H1 (cell line): ENCODE measurements at regions not wholly inside any gene's neighbourhood (a gene's known extent, or its start where the extent isn't known, plus 50 kb on each side); places are given as distances from the start of the nearest gene placed in this dataset.

ENCODE experiments used
- CTCF ChIA-PET: fragments of 300-600 bp; sonication (Branson Sonifier 250); formaldehyde crosslinking; loops from one replicate; lab custom pipeline; 2021; ENCODE audit not compliant: partially characterized antibody; lab: Charles Lee
- POLR2A ChIA-PET: fragments of 300-600 bp; sonication (Branson Sonifier 250); formaldehyde crosslinking; loops from one replicate; lab custom pipeline; 2021; ENCODE audit warnings: inconsistent platforms; ENCODE audit not compliant: partially characterized antibody; lab: Charles Lee
- DNase-seq, 2 experiments: peaks; one replicate each; pipeline versions ENCODE4 v3.0.0 to v3.0.0-alpha.2; 2010 to 2022; ENCODE audit warnings: low spot score in 2 of 2, low read depth in 1 of 2, mixed read lengths in 1 of 2
- FAIRE-seq: peaks from 2 replicates; lab custom pipeline; 2011; peaks lifted over from hg19 to GRCh38; lab: Jason Lieb, UNC
- H2AFZ ChIP-seq: 2 replicates; pipeline ENCODE4 v1.8.1; 2012; ENCODE audit warnings: low read length, inconsistent platforms
- H2AK5ac ChIP-seq: 2 replicates; pipeline ENCODE4 v1.6.1; 2013; ENCODE audit warnings: low read depth, low read length
- H2BK120ac ChIP-seq: replicated peaks from 2 replicates; pipeline ENCODE3; 2013; ENCODE audit warnings: low read depth, low read length, inconsistent platforms
- H2BK12ac ChIP-seq: 2 replicates; pipeline ENCODE4 v1.6.1; 2013; ENCODE audit warnings: low read depth, low read length
- H2BK15ac ChIP-seq: 2 replicates; pipeline ENCODE4 v1.6.1; 2013; ENCODE audit warnings: low read length
- H2BK20ac ChIP-seq: 2 replicates; pipeline ENCODE4 v1.6.1; 2013; ENCODE audit warnings: low read length
- H2BK5ac ChIP-seq: 2 replicates; pipeline ENCODE4 v1.6.1; 2013; ENCODE audit warnings: low read depth, low read length
- H3K14ac ChIP-seq: 2 replicates; pipeline ENCODE4 v1.6.1; 2013; ENCODE audit warnings: inconsistent platforms; ENCODE audit not compliant: insufficient read length
- H3K18ac ChIP-seq: 2 replicates; pipeline ENCODE4 v1.6.1; 2013; ENCODE audit warnings: low read length; ENCODE audit errors: extremely low read depth
- H3K23ac ChIP-seq: 2 replicates; pipeline ENCODE4 v1.6.1; 2013; ENCODE audit warnings: inconsistent platforms; ENCODE audit not compliant: insufficient read length
- H3K23me2 ChIP-seq: 2 replicates; pipeline ENCODE4 v1.6.1; 2013; ENCODE audit warnings: low read depth, low read length
- H3K27ac ChIP-seq: 2 replicates; pipeline ENCODE4 v1.6.1; 2011; ENCODE audit warnings: low read depth, low read length, inconsistent platforms
- H3K27me3 ChIP-seq, 4 experiments: replicated peaks in 1 of 4; 1 replicate in 1 of 4; 2 replicates in 3 of 4; pipeline versions ENCODE4 v1.6.1 to v1.8.1; 2011 to 2013; ENCODE audit warnings: low read length in 3 of 4, mild to moderate bottlenecking in 3 of 4, inconsistent platforms in 2 of 4, mixed read lengths in 2 of 4, moderate library complexity in 1 of 4; ENCODE audit not compliant: control insufficient read depth in 3 of 4, insufficient read depth in 3 of 4; ENCODE audit errors: extremely low read depth in 1 of 4
- H3K36me3 ChIP-seq, 4 experiments: 2 replicates each; pipeline versions ENCODE4 v1.6.1 to v1.8.1; 2011 to 2013; ENCODE audit warnings: mild to moderate bottlenecking in 4 of 4, low read length in 3 of 4, moderate library complexity in 2 of 4, control low read depth in 1 of 4, inconsistent platforms in 1 of 4; ENCODE audit not compliant: insufficient read depth in 4 of 4, control insufficient read depth in 2 of 4
- H3K4ac ChIP-seq: replicated peaks from 2 replicates; pipeline ENCODE3; 2013; ENCODE audit warnings: low read length, low read depth, mixed read lengths, inconsistent platforms; ENCODE audit not compliant: insufficient read length
- H3K4me1 ChIP-seq, 4 experiments: replicated peaks in 1 of 4; 1 replicate in 1 of 4; 2 replicates in 3 of 4; pipeline versions ENCODE4 v1.6.1 to v1.8.1; 2011 to 2013; ENCODE audit warnings: low read length in 3 of 4, inconsistent platforms in 2 of 4, mixed read lengths in 1 of 4; ENCODE audit not compliant: insufficient read depth in 4 of 4, control insufficient read depth in 3 of 4
- H3K4me2 ChIP-seq, 2 experiments: 2 replicates each; pipeline versions ENCODE4 v1.6.1 to v1.8.1; 2011 to 2013; ENCODE audit warnings: low read depth in 2 of 2, low read length in 2 of 2, control low read depth in 1 of 2, inconsistent platforms in 1 of 2, mild to moderate bottlenecking in 1 of 2; ENCODE audit not compliant: insufficient read depth in 1 of 2
- H3K4me3 ChIP-seq, 4 experiments: fragments of 200-600, 300-600 bp in 1 of 4; sonication (generic), shearing (Covaris generic), sonication (Bioruptor Twin) in 1 of 4; 2 replicates each; pipeline versions ENCODE4 v1.5.1 to v1.8.1; 2011 to 2016; ENCODE audit warnings: low read length in 4 of 4, low read depth in 3 of 4, control low read depth in 2 of 4, inconsistent platforms in 2 of 4, mild to moderate bottlenecking in 2 of 4, mixed read lengths in 1 of 4, moderate library complexity in 1 of 4; ENCODE audit not compliant: insufficient read depth in 2 of 4; ENCODE audit errors: extremely low read depth in 1 of 4
- H3K56ac ChIP-seq: replicated peaks from 2 replicates; pipeline ENCODE3; 2013; ENCODE audit warnings: low read depth, mild to moderate bottlenecking, mixed read lengths, low read length, inconsistent platforms; ENCODE audit not compliant: insufficient read length
- H3K79me1 ChIP-seq: 2 replicates; pipeline ENCODE4 v1.6.1; 2013; ENCODE audit warnings: low read depth, low read length, control low read depth
- H3K79me2 ChIP-seq, 2 experiments: 2 replicates each; pipeline versions ENCODE4 v1.6.1 to v1.8.1; 2012 to 2013; ENCODE audit warnings: low read length in 2 of 2, mild to moderate bottlenecking in 2 of 2, inconsistent platforms in 1 of 2; ENCODE audit not compliant: insufficient read depth in 2 of 2, control insufficient read depth in 1 of 2
- H3K9ac ChIP-seq, 4 experiments: replicated peaks in 1 of 4; 1 replicate in 1 of 4; 2 replicates in 3 of 4; pipeline versions ENCODE4 v1.6.1 to v1.8.1; 2011 to 2013; ENCODE audit warnings: low read depth in 3 of 4, low read length in 3 of 4, control low read depth in 2 of 4, mild to moderate bottlenecking in 2 of 4, moderate library complexity in 2 of 4, inconsistent platforms in 1 of 4; ENCODE audit errors: extremely low read depth in 1 of 4
- H3K9me3 ChIP-seq, 2 experiments: 2 replicates each; pipeline versions ENCODE4 v1.6.1 to v1.8.1; 2012 to 2013; ENCODE audit warnings: mild to moderate bottlenecking in 2 of 2, moderate library complexity in 2 of 2, control low read depth in 1 of 2, inconsistent platforms in 1 of 2, low read depth in 1 of 2, low read length in 1 of 2, mixed read lengths in 1 of 2; ENCODE audit not compliant: insufficient read depth in 2 of 2
- H4K20me1 ChIP-seq, 2 experiments: replicated peaks in 1 of 2; 2 replicates each; pipeline versions ENCODE3 to v1.8.1; 2011 to 2013; ENCODE audit warnings: inconsistent platforms in 2 of 2, low read length in 2 of 2, mild to moderate bottlenecking in 1 of 2; ENCODE audit not compliant: insufficient read depth in 2 of 2, control insufficient read depth in 1 of 2
- H4K5ac ChIP-seq: 2 replicates; pipeline ENCODE4 v1.6.1; 2013; ENCODE audit warnings: low read length, low read depth, mixed read lengths, inconsistent platforms; ENCODE audit not compliant: insufficient read length
- H4K8ac ChIP-seq: 2 replicates; pipeline ENCODE4 v1.8.0; 2013; ENCODE audit warnings: mild to moderate bottlenecking, moderate library complexity, low read length, inconsistent platforms; ENCODE audit not compliant: insufficient read depth; ENCODE audit errors: extremely low read depth
- H4K91ac ChIP-seq: replicated peaks from 2 replicates; pipeline ENCODE3; 2013; ENCODE audit warnings: low read length, mixed read lengths, inconsistent platforms; ENCODE audit not compliant: insufficient read length
- EGR1 ChIP-seq: IDR thresholded peaks from 2 replicates; pipeline ENCODE4 v1.6.1; 2011; ENCODE audit warnings: low read depth, low read length, borderline replicate concordance
- HDAC2 ChIP-seq, 2 experiments: fragments of 300-600 bp in 1 of 2; sonication (generic) in 1 of 2; IDR thresholded peaks; 2 replicates each; pipeline ENCODE4 v1.6.1; 2011 to 2012; ENCODE audit warnings: low read depth in 2 of 2, low read length in 2 of 2, mild to moderate bottlenecking in 2 of 2, moderate library complexity in 2 of 2, borderline replicate concordance in 1 of 2, inconsistent platforms in 1 of 2
- NRF1 ChIP-seq: IDR thresholded peaks from 2 replicates; pipeline ENCODE4 v1.6.1; 2011; ENCODE audit warnings: mild to moderate bottlenecking, low read depth, low read length, improper control_type of control experiment
- RXRA ChIP-seq: IDR thresholded peaks from 2 replicates; pipeline ENCODE4 v1.6.1; 2011; ENCODE audit warnings: low read depth, mild to moderate bottlenecking, low read length, moderate library complexity; ENCODE audit not compliant: insufficient read depth
- SAP30 ChIP-seq: fragments of 300-600 bp; sonication (generic); IDR thresholded peaks from 2 replicates; pipeline ENCODE4 v1.7.1; 2012; ENCODE audit warnings: low read length, moderate library complexity, mild to moderate bottlenecking, inconsistent platforms; ENCODE audit not compliant: insufficient read depth, insufficient replicate concordance
- SIX5 ChIP-seq: IDR thresholded peaks from 2 replicates; pipeline ENCODE4 v1.6.1; 2011; ENCODE audit warnings: mild to moderate bottlenecking, low read depth, low read length
- ZNF274 ChIP-seq: IDR thresholded peaks from 2 replicates; pipeline ENCODE4 v1.7.0; 2012; ENCODE audit warnings: low read length, borderline replicate concordance; ENCODE audit errors: extremely low read depth
- WGBS, 2 experiments: shearing (Covaris generic) in 1 of 2; methylation state at CpG; one replicate each; pipeline versions ENCODE4 v1.1.6 to v1.1.7; 2013 to 2015; ENCODE audit warnings: low lambda C conversion rate in 2 of 2, mixed read lengths in 2 of 2, inconsistent platforms in 1 of 2, low coverage in 1 of 2, missing lambda C conversion rate in 1 of 2; ENCODE audit not compliant: insufficient replicate concordance in 2 of 2, insufficient coverage in 1 of 2, insufficient read length in 1 of 2; ENCODE audit errors: extremely low coverage in 1 of 2, missing lambda C conversion rate in 1 of 2; 5-methylcytosine and 5-hydroxymethylcytosine counted together

- DNase-seq, result no peak
- no peaks in the 10 kb centered on the region for H3K23me2 ChIP-seq
- H3K79me2 ChIP-seq, result no peaks in the 10 kb centered on the region
- H2BK15ac ChIP-seq, result no peak overlapping the region
- H3K4me1 ChIP-seq, result no peaks in the 10 kb centered on the region
- FAIRE-seq, result no peak
- H3K23ac ChIP-seq, result no peak overlapping the region
- no peak overlapping the region for H3K14ac ChIP-seq
- H4K20me1 ChIP-seq, result no peaks in the 10 kb centered on the region
- no peaks in the 10 kb centered on the region for H3K9me3 ChIP-seq
- no peaks in the 10 kb centered on the region for H3K36me3 ChIP-seq
- no peaks in the 10 kb centered on the region for H3K79me1 ChIP-seq
- H2AK5ac ChIP-seq, result no peak overlapping the region
- H4K5ac ChIP-seq, result no peak overlapping the region
- ChIA-PET POLR2A (no interaction called here), CTCF (no interaction called here)
- no peak overlapping the region for H3K4ac ChIP-seq
- no peak overlapping the region for H2AFZ ChIP-seq
- H2BK20ac ChIP-seq, result no peak overlapping the region
- H4K8ac ChIP-seq, result no peak overlapping the region
- no peak overlapping the region for H3K9ac ChIP-seq
- no peak overlapping the region for H4K91ac ChIP-seq
- no peak overlapping the region for H2BK12ac ChIP-seq
- no peak overlapping the region for H2BK5ac ChIP-seq
- no peak overlapping the region for H3K27ac ChIP-seq
- WGBS, 2 experiments, result 87 to 100% methylated on average over 1 to 2 of the region's 2 CpGs
- H3K27me3 ChIP-seq, result no peaks in the 10 kb centered on the region
- H3K18ac ChIP-seq, result no peak overlapping the region
- H2BK120ac ChIP-seq, result no peak overlapping the region
- no peak overlapping the region for H3K4me3 ChIP-seq
- no peak overlapping the region for H3K4me2 ChIP-seq
- no peak overlapping the region for H3K56ac ChIP-seq
- TF ChIP-seq NRF1, result no peak
- TF ChIP-seq SAP30, result no peak
- TF ChIP-seq HDAC2 (IDR thresholded peaks at IDR 0.05; ENCODE audit: borderline replicate concordance in 1 of 2, low read depth in 2 of 2, low read length in 2 of 2), result no peak
- TF ChIP-seq SIX5, result no peak
- no peak for TF ChIP-seq RXRA
- TF ChIP-seq EGR1, result no peak
- TF ChIP-seq ZNF274, result no peak
These were observed 226.9 kb downstream of the TPRG1 start for GRCh38 chr3:189398656-189399055.
